GM18507 (cell line): ENCODE measurements at regions not wholly inside any gene's neighbourhood (a gene's known extent, or its start where the extent isn't known, plus 50 kb on each side); places are given as distances from the start of the nearest gene placed in this dataset.

Experiments used
- DNase-seq: peaks from one replicate; pipeline ENCODE4 v3.0.0; 2011; ENCODE audit warnings: low read depth; ENCODE audit not compliant: insufficient read length; ENCODE audit errors: extremely low spot score
- FAIRE-seq: peaks from 2 replicates; lab custom pipeline; 2011; peaks lifted over from hg19 to GRCh38; lab: Jason Lieb, UNC

GRCh38 chr11:11027288-11027687 is 169.4 kb upstream of the ZBED5 start:
- DNase-seq (no peak), FAIRE-seq (no peak)

DNA sequence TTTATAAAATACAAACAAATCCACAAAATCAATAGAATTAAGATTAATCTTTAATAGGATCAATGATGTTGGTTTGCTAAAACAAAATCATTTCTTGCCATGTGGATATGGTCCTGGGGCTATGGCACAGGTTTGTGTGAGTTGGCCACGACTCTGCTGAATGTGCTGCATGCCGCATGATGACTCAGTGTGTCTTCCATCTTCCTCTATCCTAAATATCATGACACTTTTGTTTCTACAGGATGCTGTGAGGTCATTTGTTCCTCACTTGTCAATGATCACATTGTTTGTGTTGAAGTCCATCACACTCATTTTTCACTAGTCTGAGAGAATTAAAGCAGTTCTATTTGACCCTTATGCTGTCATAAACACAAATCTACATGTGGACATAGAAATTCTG is 167.2 kb upstream of the ZBED5 start:
- FAIRE-seq (no peak), DNase-seq (no peak)

- no peak for DNase-seq
Measured at GRCh38 chr11:11022125-11022730, 164.4 kb upstream of the ZBED5 start.

DNA sequence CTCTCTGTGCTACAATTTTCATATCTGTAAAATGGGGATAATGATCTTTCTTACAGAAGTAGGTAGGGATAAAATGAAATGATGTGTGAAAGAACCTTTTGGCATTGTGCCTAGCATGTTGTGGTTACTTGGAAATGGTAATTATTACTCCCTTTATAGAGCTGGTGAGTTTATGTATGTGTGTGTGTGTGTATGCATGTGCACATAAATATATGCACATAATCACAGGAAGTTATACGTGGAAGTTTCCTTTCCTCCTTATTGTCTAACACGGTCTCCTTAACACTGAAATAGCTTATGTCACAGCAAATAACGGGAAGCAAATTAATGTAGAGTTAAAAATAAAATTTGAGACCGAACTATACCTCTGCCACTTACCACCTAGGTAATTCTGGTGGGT is 163.7 kb upstream of the ZBED5 start:
- FAIRE-seq (no peak), DNase-seq (no peak)

More at GRCh38 chr11:11022125-11022730, 164.4 kb upstream of the ZBED5 start:
- no peak for FAIRE-seq

GRCh38 chr11:11020747-11021149 is 162.9 kb upstream of the ZBED5 start:
- no peak for FAIRE-seq
- no peak for DNase-seq

GRCh38 chr11:11020219-11020726 is 162.4 kb upstream of the ZBED5 start:
- DNase-seq (no peak), FAIRE-seq (no peak)

GRCh38 chr11:11016943-11017342 is 159.1 kb upstream of the ZBED5 start:
- DNase-seq (no peak), FAIRE-seq (no peak)

- no peak for FAIRE-seq
- no peak for DNase-seq
Measured at GRCh38 chr11:11016068-11016467, 158.2 kb upstream of the ZBED5 start.

- no peak for DNase-seq
- no peak for FAIRE-seq
Measured at GRCh38 chr11:11011617-11012016, 153.8 kb upstream of the ZBED5 start.

DNA sequence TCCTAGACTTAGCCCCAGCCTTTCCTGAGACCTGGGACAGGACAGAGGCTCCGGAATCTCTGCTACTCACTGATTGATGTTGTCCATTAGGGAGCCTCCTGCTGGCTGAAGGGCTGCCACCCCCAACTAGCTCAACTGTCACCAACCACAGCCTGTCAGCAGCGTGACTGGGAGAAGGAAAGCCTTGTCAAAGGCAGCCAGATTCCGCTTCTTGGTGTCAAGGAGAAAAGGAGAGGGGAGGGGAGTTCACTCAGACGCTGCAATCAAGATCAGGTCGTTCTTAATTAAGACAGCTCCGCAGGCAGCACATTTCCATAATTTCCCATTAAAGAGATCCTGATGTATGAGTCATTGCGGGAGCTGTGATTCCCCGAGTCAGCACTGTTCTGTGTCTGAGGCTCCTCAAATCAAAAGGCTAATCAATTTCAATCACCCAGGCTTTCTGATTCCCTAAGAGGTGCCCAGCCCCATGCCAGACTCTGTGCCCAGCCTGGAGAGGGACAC is 152.8 kb upstream of the ZBED5 start:
- DNase-seq (no peak), FAIRE-seq (no peak)

- no peak for FAIRE-seq
Measured at GRCh38 chr11:11009179-11009578, 151.3 kb upstream of the ZBED5 start.

DNA sequence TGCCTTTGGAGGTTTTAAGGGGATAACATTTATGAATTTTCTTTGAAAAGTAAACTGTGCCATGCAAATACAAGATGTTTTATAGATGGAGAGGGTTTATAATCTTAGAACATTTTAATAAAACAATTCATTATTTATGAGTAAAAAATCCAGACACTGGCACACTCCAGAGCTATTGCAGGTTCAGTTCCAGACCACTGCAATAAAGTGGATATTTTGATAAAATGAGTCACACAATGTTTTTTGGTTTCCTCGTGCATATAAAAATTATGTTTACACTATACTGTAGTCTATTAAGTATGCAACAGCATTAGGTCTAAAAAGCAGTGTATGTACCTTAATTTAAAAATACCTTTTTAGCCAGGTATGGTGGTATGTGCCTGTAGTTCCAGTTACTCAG is 146.2 kb upstream of the ZBED5 start:
- FAIRE-seq (no peak), DNase-seq (no peak)

More at GRCh38 chr11:11009179-11009578, 151.3 kb upstream of the ZBED5 start:
- no peak for DNase-seq

GRCh38 chr11:11003226-11003625 is 145.4 kb upstream of the ZBED5 start:
- DNase-seq: no peak
- FAIRE-seq: no peak

DNA sequence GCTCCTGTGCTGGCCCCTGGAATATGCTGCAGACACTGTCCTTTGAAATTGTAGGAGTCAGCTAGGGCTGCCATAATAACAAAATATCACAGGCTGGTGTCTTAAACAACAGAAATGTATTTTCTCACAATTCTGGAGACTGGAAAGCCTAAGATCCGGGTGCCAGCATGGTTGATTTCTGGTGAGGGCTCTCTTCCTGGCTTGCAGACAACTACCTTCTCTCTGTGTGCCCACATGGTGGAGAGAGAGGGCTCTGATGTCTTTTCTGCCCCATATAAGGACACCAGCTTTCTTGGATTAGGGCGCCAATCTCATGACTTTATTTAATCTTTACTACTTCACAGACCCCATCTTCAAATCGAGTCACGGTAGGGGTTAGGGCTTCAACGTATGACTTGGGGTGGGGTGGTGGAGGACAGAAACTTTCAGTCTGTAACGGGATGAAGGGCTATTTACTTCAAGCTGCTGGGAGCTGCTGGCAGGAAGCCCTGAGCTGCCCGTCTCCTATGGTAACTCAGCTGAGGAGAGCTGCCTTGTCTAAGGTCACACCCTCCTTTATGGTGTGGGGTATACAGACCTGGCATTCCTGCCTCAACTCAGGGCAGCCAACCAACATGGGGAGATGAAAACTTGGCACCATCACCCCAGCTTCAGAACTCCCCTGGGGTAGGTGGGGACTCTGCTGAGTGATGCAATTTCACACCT is 142.9 kb upstream of the ZBED5 start:
- FAIRE-seq: no peak
- no peak for DNase-seq

- FAIRE-seq: no peak
Measured at GRCh38 chr11:10998674-10999073, 140.8 kb upstream of the ZBED5 start.

GRCh38 chr11:10996678-10997077 is 138.8 kb upstream of the ZBED5 start:
- FAIRE-seq (no peak), DNase-seq (no peak)

More at GRCh38 chr11:10998674-10999073, 140.8 kb upstream of the ZBED5 start:
- DNase-seq: no peak

DNA sequence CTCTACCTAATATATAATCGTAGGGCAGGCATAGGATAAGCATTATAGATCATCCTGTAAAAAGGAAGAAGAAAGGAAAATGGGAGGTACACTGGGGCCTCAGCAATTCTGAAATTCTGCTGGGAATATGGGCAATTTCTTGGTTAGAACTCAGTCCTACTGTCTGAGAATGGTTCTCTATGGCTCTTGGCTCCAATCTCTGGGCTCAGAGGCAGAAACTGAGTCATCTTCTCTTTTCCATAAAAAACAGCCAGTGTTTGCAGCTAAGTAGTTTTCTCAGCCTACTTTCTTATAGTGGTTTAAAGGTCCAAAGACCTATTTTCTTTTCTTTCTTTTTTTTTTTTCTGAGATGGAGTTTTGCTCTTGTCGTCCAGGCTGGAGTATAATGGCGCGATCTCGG is 135.8 kb upstream of the ZBED5 start:
- DNase-seq: no peak
- no peak for FAIRE-seq

- DNase-seq (no peak), FAIRE-seq (no peak)
Measured at GRCh38 chr11:10993186-10993585, 135.3 kb upstream of the ZBED5 start.

- FAIRE-seq (no peak), DNase-seq (no peak)
Measured at GRCh38 chr11:10991393-10991792, 133.5 kb upstream of the ZBED5 start.

- no peak for FAIRE-seq
- no peak for DNase-seq
Measured at GRCh38 chr11:10990637-10991193, 132.9 kb upstream of the ZBED5 start.

DNA sequence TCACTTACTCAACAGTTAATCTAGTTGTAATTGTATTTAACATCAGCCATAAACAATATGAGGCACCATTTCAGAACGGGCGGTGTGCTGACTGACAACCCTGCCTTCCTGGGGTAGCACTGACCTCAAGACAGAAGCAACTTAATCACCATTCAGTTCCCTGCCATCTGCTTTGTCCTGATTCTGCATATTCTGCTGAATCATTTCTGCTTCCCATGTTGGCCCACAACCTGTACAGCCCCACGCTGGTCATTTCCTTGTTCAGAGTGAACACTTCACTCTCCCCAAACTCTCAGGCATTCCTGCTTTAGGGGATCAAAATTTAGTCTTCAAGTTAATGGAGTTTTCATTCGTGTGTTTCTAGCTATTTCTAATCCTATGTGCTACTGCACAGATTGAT is 132.3 kb upstream of the ZBED5 start:
- FAIRE-seq (no peak), DNase-seq (no peak)
